ENCODE measurements at regions not wholly inside any gene's neighbourhood (a gene's known extent, or its start where the extent isn't known, plus 50 kb on each side); places are given as distances from the start of the nearest gene placed in this dataset.

- peak in 45 of 51 donors; percentile 4 to 70 (median 31) for DNase-seq
These were observed 103.0 kb downstream of the EDN3 start for GRCh38 chr20:59403261-59403961.

GRCh38 chr20:59403962-59404314 is 103.5 kb downstream of the EDN3 start:
- DNase-seq: peak in 1 of 51 donors; percentile 42

- no peak for DNase-seq
These were observed 104.3 kb downstream of the EDN3 start for GRCh38 chr20:59404749-59405148.

GRCh38 chr20:59405226-59406200 is 105.1 kb downstream of the EDN3 start:
- DNase-seq: no peak

GRCh38 chr20:59406446-59406845 is 106.0 kb downstream of the EDN3 start:
- DNase-seq: no peak

GRCh38 chr20:59411170-59411569 is 110.8 kb downstream of the EDN3 start:
- no peak for DNase-seq

- no peak for DNase-seq
These were observed 111.2 kb downstream of the EDN3 start for GRCh38 chr20:59411589-59411988.

- no peak for DNase-seq
These were observed 111.8 kb downstream of the EDN3 start for GRCh38 chr20:59412181-59412580.

GRCh38 chr20:59412875-59413284 is 112.5 kb downstream of the EDN3 start:
- peak in 5 of 51 donors; percentile 4 to 33 (median 6) for DNase-seq

- no peak for DNase-seq
These were observed 113.0 kb downstream of the EDN3 start for GRCh38 chr20:59413326-59413865.

GRCh38 chr20:59414936-59415623 is 114.7 kb downstream of the EDN3 start:
- no peak for DNase-seq

- no peak for DNase-seq
These were observed 116.5 kb downstream of the EDN3 start for GRCh38 chr20:59416916-59417315.

- no peak for DNase-seq
These were observed 120.7 kb downstream of the EDN3 start for GRCh38 chr20:59421089-59421488.

GRCh38 chr20:59421920-59422637 is 121.7 kb downstream of the EDN3 start:
- DNase-seq: no peak

- DNase-seq: no peak
These were observed 122.6 kb downstream of the EDN3 start for GRCh38 chr20:59422872-59423544.

- no peak for DNase-seq
These were observed 124.6 kb downstream of the EDN3 start for GRCh38 chr20:59424976-59425375.

GRCh38 chr20:59425572-59425971 is 125.2 kb downstream of the EDN3 start:
- no peak for DNase-seq

GRCh38 chr20:59428006-59428405 is 127.6 kb downstream of the EDN3 start:
- DNase-seq: no peak

- DNase-seq: no peak
These were observed 128.2 kb downstream of the EDN3 start for GRCh38 chr20:59428441-59429205.

GRCh38 chr20:59429396-59429795 is 129.0 kb downstream of the EDN3 start:
- no peak for DNase-seq

Data from hypothalamus (tissue), 51 donors.